ENCODE measurements at regions not wholly inside any gene's neighbourhood (a gene's known extent, or its start where the extent isn't known, plus 50 kb on each side); places are given as distances from the start of the nearest gene placed in this dataset.

DNA sequence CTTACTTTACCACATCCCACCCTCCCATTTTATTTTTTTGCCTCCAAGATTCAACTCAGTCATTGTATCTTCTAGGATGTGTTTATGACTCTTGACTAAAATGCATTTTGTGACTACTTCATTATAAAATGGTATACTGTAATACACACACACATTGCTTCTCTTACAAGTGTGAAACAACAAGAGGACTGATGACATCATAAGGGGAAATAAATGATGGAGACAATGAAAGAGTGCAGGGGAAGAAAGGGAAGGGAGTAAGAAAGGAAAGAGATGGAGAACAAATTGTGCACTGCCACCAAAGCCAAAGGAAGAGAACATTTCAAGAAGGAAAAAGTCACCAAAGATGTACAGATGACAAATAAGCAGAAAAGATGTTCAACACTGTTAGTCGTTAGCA is 102.6 kb downstream of the CD164 start:
- TF ChIP-seq, protein P1, sequence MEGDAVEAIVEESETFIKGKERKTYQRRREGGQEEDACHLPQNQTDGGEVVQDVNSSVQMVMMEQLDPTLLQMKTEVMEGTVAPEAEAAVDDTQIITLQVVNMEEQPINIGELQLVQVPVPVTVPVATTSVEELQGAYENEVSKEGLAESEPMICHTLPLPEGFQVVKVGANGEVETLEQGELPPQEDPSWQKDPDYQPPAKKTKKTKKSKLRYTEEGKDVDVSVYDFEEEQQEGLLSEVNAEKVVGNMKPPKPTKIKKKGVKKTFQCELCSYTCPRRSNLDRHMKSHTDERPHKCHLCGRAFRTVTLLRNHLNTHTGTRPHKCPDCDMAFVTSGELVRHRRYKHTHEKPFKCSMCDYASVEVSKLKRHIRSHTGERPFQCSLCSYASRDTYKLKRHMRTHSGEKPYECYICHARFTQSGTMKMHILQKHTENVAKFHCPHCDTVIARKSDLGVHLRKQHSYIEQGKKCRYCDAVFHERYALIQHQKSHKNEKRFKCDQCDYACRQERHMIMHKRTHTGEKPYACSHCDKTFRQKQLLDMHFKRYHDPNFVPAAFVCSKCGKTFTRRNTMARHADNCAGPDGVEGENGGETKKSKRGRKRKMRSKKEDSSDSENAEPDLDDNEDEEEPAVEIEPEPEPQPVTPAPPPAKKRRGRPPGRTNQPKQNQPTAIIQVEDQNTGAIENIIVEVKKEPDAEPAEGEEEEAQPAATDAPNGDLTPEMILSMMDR (conservative IDR thresholded peaks at IDR 0.05; ENCODE audit: low read depth, low read length), result no peak
- no peak for TF ChIP-seq EZH2 (IDR thresholded peaks at IDR 0.05; ENCODE audit: low read length, unreplicated experiment)
- no peak for TF ChIP-seq EZH2phosphoT487 (IDR thresholded peaks at IDR 0.05; ENCODE audit: borderline replicate concordance, low read length)
